Breast epithelium (tissue), 3 donors: ENCODE measurements at regions not wholly inside any gene's neighbourhood (a gene's known extent, or its start where the extent isn't known, plus 50 kb on each side); places are given as distances from the start of the nearest gene placed in this dataset.

Experiments used
- POLR2A ChIP-seq: fragments of 450-650 bp; IDR thresholded peaks from one replicate; pipeline ENCODE4 v1.6.1; 2016; ENCODE audit warnings: antibody characterized with exemption, mild to moderate bottlenecking, moderate library complexity
- TF ChIP-seq, protein P1 (sequence below), 3 donors: fragments of 450-650 bp; IDR thresholded peaks; one replicate each; pipeline ENCODE4 v1.5.1; 2016 to 2017; ENCODE audit warnings: antibody characterized with exemption in 3 of 3, mild to moderate bottlenecking in 3 of 3, moderate library complexity in 3 of 3

GRCh38 chr2:234162861-234163260 is 112.4 kb downstream of the SPP2 start:
- TF ChIP-seq, protein P1, sequence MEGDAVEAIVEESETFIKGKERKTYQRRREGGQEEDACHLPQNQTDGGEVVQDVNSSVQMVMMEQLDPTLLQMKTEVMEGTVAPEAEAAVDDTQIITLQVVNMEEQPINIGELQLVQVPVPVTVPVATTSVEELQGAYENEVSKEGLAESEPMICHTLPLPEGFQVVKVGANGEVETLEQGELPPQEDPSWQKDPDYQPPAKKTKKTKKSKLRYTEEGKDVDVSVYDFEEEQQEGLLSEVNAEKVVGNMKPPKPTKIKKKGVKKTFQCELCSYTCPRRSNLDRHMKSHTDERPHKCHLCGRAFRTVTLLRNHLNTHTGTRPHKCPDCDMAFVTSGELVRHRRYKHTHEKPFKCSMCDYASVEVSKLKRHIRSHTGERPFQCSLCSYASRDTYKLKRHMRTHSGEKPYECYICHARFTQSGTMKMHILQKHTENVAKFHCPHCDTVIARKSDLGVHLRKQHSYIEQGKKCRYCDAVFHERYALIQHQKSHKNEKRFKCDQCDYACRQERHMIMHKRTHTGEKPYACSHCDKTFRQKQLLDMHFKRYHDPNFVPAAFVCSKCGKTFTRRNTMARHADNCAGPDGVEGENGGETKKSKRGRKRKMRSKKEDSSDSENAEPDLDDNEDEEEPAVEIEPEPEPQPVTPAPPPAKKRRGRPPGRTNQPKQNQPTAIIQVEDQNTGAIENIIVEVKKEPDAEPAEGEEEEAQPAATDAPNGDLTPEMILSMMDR (IDR thresholded peaks at IDR 0.05): no peak
- TF ChIP-seq POLR2A: no peak
